GM23248 (cell line): ENCODE measurements at regions not wholly inside any gene's neighbourhood (a gene's known extent, or its start where the extent isn't known, plus 50 kb on each side); places are given as distances from the start of the nearest gene placed in this dataset.

ENCODE experiments used
- DNase-seq: peaks from one replicate; pipeline ENCODE4 v3.0.0-alpha.2; 2015
- H2AFZ ChIP-seq: fragments of 200-600 bp; sonication (generic); 2 replicates; pipeline ENCODE4 v1.6.1; 2016; ENCODE audit warnings: antibody characterized with exemption
- H3F3A ChIP-seq: fragments of 200-600 bp; sonication (generic); 2 replicates; pipeline ENCODE4 v1.6.1; 2016; ENCODE audit warnings: mild to moderate bottlenecking, antibody characterized with exemption, mixed run types; ENCODE audit not compliant: insufficient read depth
- H3K27ac ChIP-seq: fragments of 200-600 bp; sonication (generic); 2 replicates; pipeline ENCODE4 v1.5.1; 2016; ENCODE audit warnings: mild to moderate bottlenecking
- H3K27me3 ChIP-seq: fragments of 200-600 bp; sonication (generic); replicated peaks from 2 replicates; pipeline ENCODE4 v1.6.1; 2016; ENCODE audit warnings: mild to moderate bottlenecking; ENCODE audit not compliant: insufficient read depth
- H3K36me3 ChIP-seq: fragments of 200-600 bp; sonication (generic); 2 replicates; pipeline ENCODE4 v1.6.1; 2016; ENCODE audit warnings: low read depth, mild to moderate bottlenecking
- H3K4me1 ChIP-seq: fragments of 200-600 bp; sonication (generic); 2 replicates; pipeline ENCODE4 v1.6.1; 2016; ENCODE audit warnings: mild to moderate bottlenecking; ENCODE audit not compliant: insufficient read depth
- H3K4me2 ChIP-seq: fragments of 200-600 bp; sonication (generic); one replicate; pipeline ENCODE4 v1.6.1; 2016; ENCODE audit warnings: mild to moderate bottlenecking; ENCODE audit not compliant: unreplicated experiment
- H3K4me3 ChIP-seq: fragments of 200-600 bp; sonication (generic); 2 replicates; pipeline ENCODE4 v1.5.1; 2016; ENCODE audit warnings: mild to moderate bottlenecking
- H3K79me2 ChIP-seq: fragments of 200-600 bp; sonication (generic); 2 replicates; pipeline ENCODE4 v1.6.1; 2016; ENCODE audit warnings: mild to moderate bottlenecking; ENCODE audit not compliant: insufficient read depth
- H3K9ac ChIP-seq: fragments of 200-600 bp; sonication (generic); 2 replicates; pipeline ENCODE4 v1.6.1; 2016; ENCODE audit warnings: mild to moderate bottlenecking
- H3K9me2 ChIP-seq: fragments of 200-600 bp; sonication (generic); 2 replicates; pipeline ENCODE4 v1.6.1; 2016; ENCODE audit warnings: mixed run types, mild to moderate bottlenecking, moderate library complexity; ENCODE audit not compliant: insufficient read depth
- H3K9me3 ChIP-seq: fragments of 200-600 bp; sonication (generic); one replicate; pipeline ENCODE4 v1.6.1; 2017; ENCODE audit warnings: low read depth
- H4K20me1 ChIP-seq: fragments of 200-600 bp; sonication (generic); 2 replicates; pipeline ENCODE4 v1.6.0; 2016; ENCODE audit not compliant: insufficient read depth
- EZH2 ChIP-seq: fragments of 200-600 bp; sonication (generic); IDR thresholded peaks from 2 replicates; pipeline ENCODE4 v1.6.1; 2018; ENCODE audit warnings: antibody characterized with exemption, mild to moderate bottlenecking; ENCODE audit not compliant: insufficient read depth, poor library complexity, severe bottlenecking
- EZH2phosphoT487 ChIP-seq: fragments of 200-600 bp; sonication (generic); IDR thresholded peaks from 2 replicates; pipeline ENCODE4 v1.6.1; 2018; ENCODE audit warnings: antibody characterized with exemption, moderate library complexity, mild to moderate bottlenecking, low read depth; ENCODE audit not compliant: insufficient read depth
- WGBS, 2 experiments: methylation state at CpG; one replicate each; pipeline ENCODE4 v1.1.6; 2015 to 2017; ENCODE audit warnings: low lambda C conversion rate in 2 of 2, low coverage in 1 of 2; ENCODE audit errors: missing lambda C conversion rate in 2 of 2; 5-methylcytosine and 5-hydroxymethylcytosine counted together
- in situ Hi-C: fragments of 300-500 bp; cut with MboI; formaldehyde crosslinking; loops from 2 replicates; pipeline ENCODE4 v1.15.0; 2020

GRCh38 chr14:71579331-71579730 is 352.9 kb upstream of the RGS6 start:
- in situ Hi-C loops: no loop called here
- Histone ChIP-seq H4K20me1 (no peaks in the 10 kb centered on the region), H3K9me2 (no peaks in the 10 kb centered on the region), H3K4me2 (no peak overlapping the region), H3K79me2 (peaks cover 84% of the 10 kb centered on the region), H3K27me3 (no peaks in the 10 kb centered on the region), H2AFZ (no peak overlapping the region), H3K27ac (no peak overlapping the region), H3K9ac (no peak overlapping the region), H3F3A (peaks cover 34% of the 10 kb centered on the region), H3K9me3 (no peaks in the 10 kb centered on the region), H3K36me3 (no peaks in the 10 kb centered on the region), H3K4me3 (no peak overlapping the region), H3K4me1 (peaks cover 47% of the 10 kb centered on the region)
- DNase-seq: no peak
- WGBS, 2 experiments: 97 to 98% methylated on average over 3 of the region's 3 CpGs
- no peak for TF ChIP-seq EZH2
- no peak for TF ChIP-seq EZH2phosphoT487

GRCh38 chr14:71582705-71583104 is 349.5 kb upstream of the RGS6 start:
- H3K27ac ChIP-seq: peak overlapping the region; percentile 76
- no peak overlapping the region for H2AFZ ChIP-seq
- peaks cover 56% of the 10 kb centered on the region for H3K4me1 ChIP-seq
- no peaks in the 10 kb centered on the region for H3K27me3 ChIP-seq
- peak; percentile 82 for DNase-seq
- TF ChIP-seq EZH2 (no peak), EZH2phosphoT487 (no peak)
- in situ Hi-C loops: no loop called here
- WGBS, 2 experiments: 7 to 22% methylated on average over 1 of the region's 1 CpG
- H3K4me3 ChIP-seq: peak overlapping the region; percentile 42
- H3K9ac ChIP-seq: peak overlapping the region; percentile 42
- H3K4me2 ChIP-seq: peak overlapping the region; percentile 64
- H4K20me1 ChIP-seq: no peaks in the 10 kb centered on the region
- H3K9me3 ChIP-seq: no peaks in the 10 kb centered on the region
- H3K36me3 ChIP-seq: no peaks in the 10 kb centered on the region
- H3K9me2 ChIP-seq: no peaks in the 10 kb centered on the region
- H3K79me2 ChIP-seq: peaks cover 89% of the 10 kb centered on the region
- H3F3A ChIP-seq: peaks cover 51% of the 10 kb centered on the region

DNA sequence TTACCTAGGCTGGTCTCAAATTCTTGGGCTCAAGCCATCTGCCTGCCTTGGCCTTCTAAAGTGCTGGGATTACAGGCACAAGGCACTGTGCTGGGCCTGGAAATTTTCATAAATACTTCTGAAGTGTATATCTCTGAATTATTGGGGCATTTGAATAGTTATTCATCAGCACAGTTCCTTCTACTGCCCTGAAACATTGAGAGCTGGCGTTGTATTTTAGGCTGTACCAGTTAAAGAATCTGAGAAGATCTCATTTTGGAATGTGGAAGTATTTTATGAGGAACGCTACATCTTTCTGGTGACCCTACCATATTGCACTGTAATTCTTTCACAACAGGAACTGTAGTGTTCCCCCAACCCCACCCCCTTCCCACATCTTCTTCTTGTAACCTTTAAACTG is 349.0 kb upstream of the RGS6 start:
- peak overlapping the region; percentile 76 for H3K27ac ChIP-seq
- H2AFZ ChIP-seq: no peak overlapping the region
- peaks cover 89% of the 10 kb centered on the region for H3K79me2 ChIP-seq
- H4K20me1 ChIP-seq: no peaks in the 10 kb centered on the region
- peak overlapping the region; percentile 64 for H3K4me2 ChIP-seq
- WGBS, 2 experiments: 93% methylated on average over 2 of the region's 2 CpGs
- peak overlapping the region; percentile 42 for H3K4me3 ChIP-seq
- no peaks in the 10 kb centered on the region for H3K27me3 ChIP-seq
- H3F3A ChIP-seq: peaks cover 56% of the 10 kb centered on the region
- H3K36me3 ChIP-seq: no peaks in the 10 kb centered on the region
- no peaks in the 10 kb centered on the region for H3K9me3 ChIP-seq
- peak overlapping the region; percentile 42; the same call in 1 of the 2 replicates for H3K9ac ChIP-seq
- in situ Hi-C loops: no loop called here
- peaks cover 60% of the 10 kb centered on the region for H3K4me1 ChIP-seq
- TF ChIP-seq EZH2 (no peak), EZH2phosphoT487 (no peak)
- H3K9me2 ChIP-seq: no peaks in the 10 kb centered on the region
- DNase-seq: peak; percentile 23

- Histone ChIP-seq H3K9me3 (no peaks in the 10 kb centered on the region), H3K36me3 (no peaks in the 10 kb centered on the region), H3K27ac (peak overlapping the region; percentile 76), H3K79me2 (peaks cover 89% of the 10 kb centered on the region), H3F3A (peaks cover 61% of the 10 kb centered on the region), H4K20me1 (no peaks in the 10 kb centered on the region), H3K9ac (peak overlapping the region; percentile 42; the same call in 1 of the 2 replicates), H3K4me2 (peak overlapping the region; percentile 64), H3K4me1 (peaks cover 66% of the 10 kb centered on the region), H3K4me3 (no peak overlapping the region), H3K9me2 (no peaks in the 10 kb centered on the region), H2AFZ (no peak overlapping the region), H3K27me3 (no peaks in the 10 kb centered on the region)
- TF ChIP-seq EZH2phosphoT487 (no peak), EZH2 (no peak)
- DNase-seq: no peak
- in situ Hi-C loops: no loop called here
Observed at GRCh38 chr14:71583705-71584104, 348.5 kb upstream of the RGS6 start.

DNA sequence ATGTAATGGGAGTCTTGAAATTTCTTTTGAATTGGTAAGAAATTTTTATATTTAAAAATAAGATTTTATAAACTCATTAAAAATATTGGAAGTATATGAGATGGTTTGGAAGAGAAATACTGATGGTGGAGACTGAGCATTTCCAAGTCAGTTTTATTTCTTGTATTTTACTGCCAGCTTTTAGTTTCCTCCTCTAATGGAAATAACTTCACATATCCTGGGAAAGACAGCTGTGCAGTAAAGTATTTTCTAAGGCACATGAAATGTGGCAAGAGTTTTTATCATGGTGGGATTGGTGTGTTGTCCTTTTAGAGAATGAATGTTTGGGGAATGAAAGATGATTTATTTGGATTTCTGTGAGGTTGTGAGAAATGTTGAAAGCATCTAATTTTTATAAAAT is 346.9 kb upstream of the RGS6 start:
- Histone ChIP-seq H3K9ac (peak overlapping the region; percentile 40; the same call in 1 of the 2 replicates), H3K4me2 (peak overlapping the region; percentile 93), H3K79me2 (peaks cover 89% of the 10 kb centered on the region)

More for the DNA sequence above, 346.9 kb upstream of the RGS6 start:
- Histone ChIP-seq H2AFZ (no peak overlapping the region), H3K9me3 (no peaks in the 10 kb centered on the region), H3K27ac (peak overlapping the region; percentile 52; the same call in 1 of the 2 replicates), H3K9me2 (no peaks in the 10 kb centered on the region), H3K4me1 (peaks cover 79% of the 10 kb centered on the region), H3K36me3 (no peaks in the 10 kb centered on the region), H3K4me3 (no peak overlapping the region), H3K27me3 (no peaks in the 10 kb centered on the region), H4K20me1 (no peaks in the 10 kb centered on the region), H3F3A (peaks cover 64% of the 10 kb centered on the region)
- TF ChIP-seq EZH2phosphoT487 (no peak), EZH2 (no peak)
- in situ Hi-C loops: no loop called here
- no peak for DNase-seq
